Panc1 (cell line): ENCODE measurements at regions not wholly inside any gene's neighbourhood (a gene's known extent, or its start where the extent isn't known, plus 50 kb on each side); places are given as distances from the start of the nearest gene placed in this dataset.

Experiments
- ATAC-seq: fragments of 200-7000 bp; cut with Tn5 transposase; 2 replicates; pipeline ENCODE4 v1.9.1; 2020; ENCODE audit warnings: mild to moderate bottlenecking, moderate library complexity
- BruUV-seq: library from RNA; stranded (reverse); fragments of 400-500 nt; replicated peaks from 2 replicates; lab custom pipeline; 2021; lab: Mats Ljungman, UMichigan
- CTCF ChIA-PET: fragments of 300-600 bp; sonication (Branson Sonifier 250); formaldehyde crosslinking; loops from one replicate; lab custom pipeline; 2022; ENCODE audit warnings: antibody characterized with exemption; lab: Charles Lee
- POLR2A ChIA-PET: fragments of 300-600 bp; sonication (Branson Sonifier 250); formaldehyde crosslinking; loops from one replicate; lab custom pipeline; 2022; ENCODE audit warnings: antibody characterized with exemption; lab: Charles Lee
- DNase-seq: peaks from one replicate; pipeline ENCODE4 v3.0.0-alpha.2; 2010; ENCODE audit warnings: low read depth, low spot score
- H3K27ac ChIP-seq: 2 replicates; pipeline ENCODE4 v1.5.1; 2011; ENCODE audit warnings: mild to moderate bottlenecking, low read length, inconsistent platforms
- H3K27me3 ChIP-seq: fragments of 200-500 bp; sonication (Bioruptor generic); 2 replicates; pipeline ENCODE4 v1.6.0; 2014; ENCODE audit warnings: low read length, inconsistent platforms; ENCODE audit not compliant: control insufficient read depth, insufficient read depth
- H3K36me3 ChIP-seq: fragments of 200-500 bp; sonication (Bioruptor generic); 2 replicates; pipeline ENCODE4 v1.5.1; 2014; ENCODE audit warnings: inconsistent platforms, mild to moderate bottlenecking, low read length, moderate library complexity; ENCODE audit not compliant: control insufficient read depth, insufficient read depth
- H3K4me1 ChIP-seq: 2 replicates; pipeline ENCODE4 v1.5.1; 2011; ENCODE audit warnings: inconsistent platforms, mild to moderate bottlenecking, low read length, moderate library complexity; ENCODE audit not compliant: control insufficient read depth, insufficient read depth
- H3K4me3 ChIP-seq, 2 experiments: 2 replicates each; pipeline ENCODE4 v1.5.1; 2011 to 2012; ENCODE audit warnings: low read depth in 2 of 2, low read length in 2 of 2, mild to moderate bottlenecking in 2 of 2, inconsistent platforms in 1 of 2, moderate library complexity in 1 of 2
- H3K9me3 ChIP-seq: fragments of 200-500 bp; sonication (Bioruptor generic); 2 replicates; pipeline ENCODE4 v1.5.1; 2014; ENCODE audit warnings: low read depth, mild to moderate bottlenecking, inconsistent platforms, low read length, moderate library complexity; ENCODE audit not compliant: control insufficient read depth, insufficient read depth
- POLR2AphosphoS5 ChIP-seq: IDR thresholded peaks from 2 replicates; pipeline ENCODE4 v1.6.1; 2012; ENCODE audit warnings: mild to moderate bottlenecking, low read depth, low read length, moderate library complexity
- SIN3A ChIP-seq: IDR thresholded peaks from 2 replicates; pipeline ENCODE4 v1.6.1; 2012; ENCODE audit warnings: low read depth, mild to moderate bottlenecking, low read length, moderate library complexity, borderline replicate concordance; ENCODE audit not compliant: insufficient read depth
- TCF7L2 ChIP-seq: IDR thresholded peaks from 2 replicates; pipeline ENCODE4 v1.6.1; 2011; ENCODE audit warnings: mild to moderate bottlenecking, low read depth, low read length, inconsistent platforms
- in situ Hi-C: cut with HindIII; loops from 2 replicates; pipeline ENCODE4 v1.10.0; 2016; ENCODE audit warnings: low sequenced_read_pairs, low pct_unique_long_range_greater_than_20kb
- intact Hi-C: fragments of 100-400 bp; cut with micrococcal nuclease; formaldehyde crosslinking; loops from one replicate; pipeline ENCODE4 v1.10.0; 2022; ENCODE audit not compliant: unreplicated experiment

DNA sequence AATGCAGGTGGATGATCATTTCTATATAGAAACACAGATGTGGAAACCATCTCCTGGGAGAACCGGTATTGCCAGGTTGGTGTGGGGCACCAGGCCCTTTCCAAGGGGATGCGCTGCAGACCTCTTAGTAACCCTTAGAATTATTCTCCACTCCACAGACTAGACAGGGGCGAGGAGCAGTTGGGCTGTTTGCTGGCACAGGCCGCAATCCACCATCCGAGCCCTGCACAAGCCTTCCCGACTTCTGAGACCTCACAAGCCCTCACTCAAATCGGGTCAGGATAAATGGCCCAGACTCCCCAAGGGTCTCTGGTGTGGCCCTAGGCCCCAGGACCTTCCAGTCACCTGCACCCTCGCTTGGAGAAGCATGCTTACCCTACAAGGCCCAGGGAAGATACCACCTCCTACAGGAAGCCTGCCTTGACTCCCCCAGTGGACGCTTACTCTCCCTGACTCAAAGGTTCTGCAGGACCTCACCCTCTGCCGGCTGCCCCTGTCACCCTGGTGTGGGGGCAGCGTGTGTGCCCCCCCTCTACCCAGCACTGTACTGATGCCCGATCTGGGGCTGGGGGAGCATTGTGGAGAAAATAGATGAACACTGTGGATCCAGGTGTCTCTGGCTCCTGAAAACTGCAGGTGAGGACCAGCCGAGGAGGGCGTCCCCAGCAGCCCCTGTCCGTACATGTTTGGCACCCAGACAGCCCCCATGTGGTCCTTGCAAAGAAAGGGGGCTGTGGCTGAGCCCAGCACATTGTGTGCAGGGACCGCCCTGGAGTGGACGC lies 49.8 kb upstream of the ACSF3 start:
- H3K36me3 ChIP-seq: no peaks in the 10 kb centered on the region
- BruUV-seq: no TSS peak
- POLR2A ChIA-PET: no interaction called here
- H3K27me3 ChIP-seq: no peaks in the 10 kb centered on the region
- no peak for TF ChIP-seq POLR2AphosphoS5
- TF ChIP-seq SIN3A: no peak
- no peak for TF ChIP-seq TCF7L2
- DNase-seq (no peak), ATAC-seq (no peak)
- H3K9me3 ChIP-seq: no peaks in the 10 kb centered on the region
- CTCF ChIA-PET: no interaction called here
- H3K4me1 ChIP-seq: no peaks in the 10 kb centered on the region
- in situ Hi-C loops (no loop called here), intact Hi-C loops (no loop called here)
- H3K4me3 ChIP-seq: no peak overlapping the region
- no peak overlapping the region for H3K27ac ChIP-seq
